Endothelial cell of umbilical vein (primary cell): ENCODE measurements at regions not wholly inside any gene's neighbourhood (a gene's known extent, or its start where the extent isn't known, plus 50 kb on each side); places are given as distances from the start of the nearest gene placed in this dataset.

Experiments
- BruUV-seq: library from RNA; stranded (reverse); fragments of 400-500 nt; replicated peaks from 2 replicates; lab custom pipeline; 2021; lab: Mats Ljungman, UMichigan
- CTCF ChIA-PET: fragments of 300-600, 350-600 bp; sonication (Branson Sonifier 250); formaldehyde crosslinking; loops from one replicate; lab custom pipeline; 2021; ENCODE audit warnings: antibody characterized with exemption, inconsistent platforms; lab: Charles Lee
- POLR2A ChIA-PET: fragments of 300-600, 350-600 bp; sonication (Branson Sonifier 250); formaldehyde crosslinking; loops from one replicate; lab custom pipeline; 2021; ENCODE audit warnings: antibody characterized with exemption, inconsistent platforms; lab: Charles Lee
- DNase-seq: peaks from one replicate; pipeline ENCODE4 v3.0.0-alpha.2; 2011; ENCODE audit warnings: low read depth, low spot score
- FAIRE-seq: peaks from 2 replicates; lab custom pipeline; 2011; peaks lifted over from hg19 to GRCh38; lab: Jason Lieb, UNC
- H2AFZ ChIP-seq: 2 replicates; pipeline ENCODE4 v1.6.0; 2012; ENCODE audit warnings: low read depth, low read length, control low read depth, inconsistent platforms
- H3K27ac ChIP-seq: 2 replicates; pipeline ENCODE4 v1.5.1; 2011; ENCODE audit warnings: low read depth, mild to moderate bottlenecking, control low read depth, low read length, moderate library complexity; ENCODE audit not compliant: insufficient read depth
- H3K27me3 ChIP-seq, 2 experiments: 2 replicates each; pipeline versions ENCODE4 v1.6.0 to v1.6.1; 2011; ENCODE audit warnings: low read length in 2 of 2, mixed read lengths in 1 of 2; ENCODE audit not compliant: control insufficient read depth in 2 of 2, insufficient read depth in 2 of 2
- H3K36me3 ChIP-seq, 2 experiments: 2 replicates in 1 of 2; 3 replicates in 1 of 2; pipeline ENCODE4 v1.5.1; 2011; ENCODE audit warnings: low read length in 2 of 2, mild to moderate bottlenecking in 1 of 2, moderate library complexity in 1 of 2; ENCODE audit not compliant: control insufficient read depth in 2 of 2, insufficient read depth in 2 of 2; ENCODE audit errors: extremely low read depth in 1 of 2
- H3K4me1 ChIP-seq: 3 replicates; pipeline ENCODE4 v1.5.1; 2011; ENCODE audit warnings: mild to moderate bottlenecking, low read length; ENCODE audit not compliant: control insufficient read depth, insufficient read depth; ENCODE audit errors: extremely low read depth
- H3K4me2 ChIP-seq: 2 replicates; pipeline ENCODE4 v1.6.1; 2011; ENCODE audit warnings: low read length, control low read depth, mixed read lengths; ENCODE audit not compliant: insufficient read depth
- H3K4me3 ChIP-seq, 3 experiments: fragments of 200-600 bp in 1 of 3; sonication (generic), shearing (Covaris generic) in 1 of 3; replicated peaks in 1 of 3; 2 replicates each; pipeline ENCODE4 v1.5.1; 2011 to 2016; ENCODE audit warnings: control low read depth in 3 of 3, low read length in 3 of 3, mild to moderate bottlenecking in 2 of 3, inconsistent platforms in 1 of 3, low read depth in 1 of 3, moderate library complexity in 1 of 3; ENCODE audit not compliant: insufficient read depth in 1 of 3
- H3K79me2 ChIP-seq: 2 replicates; pipeline ENCODE4 v1.6.0; 2012; ENCODE audit warnings: low read length, inconsistent platforms; ENCODE audit not compliant: control insufficient read depth, insufficient read depth
- H3K9ac ChIP-seq: replicated peaks from 2 replicates; pipeline ENCODE3; 2011; ENCODE audit warnings: low read length, control low read depth; ENCODE audit not compliant: insufficient read depth; ENCODE audit errors: extremely low read depth
- H3K9me1 ChIP-seq: replicated peaks from 3 replicates; pipeline ENCODE4 v1.6.0; 2011; ENCODE audit warnings: mild to moderate bottlenecking, low read length; ENCODE audit not compliant: control insufficient read depth, insufficient read depth; ENCODE audit errors: extremely low read depth
- H3K9me3 ChIP-seq: replicated peaks from 2 replicates; pipeline ENCODE4 v1.5.1; 2012; ENCODE audit warnings: low read length, inconsistent platforms; ENCODE audit not compliant: control insufficient read depth, insufficient read depth
- H4K20me1 ChIP-seq: replicated peaks from 2 replicates; pipeline ENCODE3; 2011; ENCODE audit warnings: mild to moderate bottlenecking, low read length; ENCODE audit not compliant: control insufficient read depth, insufficient read depth; ENCODE audit errors: extremely low read depth
- CTCF ChIP-seq, 2 donors: IDR thresholded peaks; 1 replicate in 1 of 2; 2 replicates in 1 of 2; pipeline ENCODE4 v1.5.1; 2011; ENCODE audit warnings: low read length in 2 of 2, mild to moderate bottlenecking in 2 of 2, moderate library complexity in 2 of 2, control low read depth in 1 of 2, inconsistent platforms in 1 of 2, low read depth in 1 of 2; ENCODE audit not compliant: insufficient read depth in 1 of 2; ENCODE audit errors: extremely low read depth in 1 of 2
- EZH2 ChIP-seq: IDR thresholded peaks from 2 replicates; pipeline ENCODE4 v1.6.1; 2012; ENCODE audit warnings: borderline replicate concordance, low read depth, mild to moderate bottlenecking, moderate library complexity, low read length, inconsistent platforms; ENCODE audit not compliant: severe bottlenecking
- FOS ChIP-seq: IDR thresholded peaks from 2 replicates; pipeline ENCODE4 v1.6.1; 2011; ENCODE audit warnings: mild to moderate bottlenecking, low read length, moderate library complexity, borderline replicate concordance; ENCODE audit not compliant: insufficient read depth
- GATA2 ChIP-seq: IDR thresholded peaks from 2 replicates; pipeline ENCODE4 v1.7.0; 2011; ENCODE audit warnings: low read depth, mild to moderate bottlenecking, moderate library complexity, mixed read lengths, low read length; ENCODE audit not compliant: insufficient read length, insufficient read depth
- JUN ChIP-seq: IDR thresholded peaks from 2 replicates; pipeline ENCODE4 v1.6.1; 2011; ENCODE audit warnings: borderline replicate concordance, low read depth; ENCODE audit not compliant: insufficient read length, insufficient read depth
- MAX ChIP-seq: IDR thresholded peaks from 2 replicates; pipeline ENCODE4 v1.6.1; 2011; ENCODE audit not compliant: insufficient read depth, insufficient read length
- MYC ChIP-seq: IDR thresholded peaks from one replicate; pipeline ENCODE4 v1.6.1; 2011; ENCODE audit warnings: mild to moderate bottlenecking, low read depth, low read length
- POLR2A ChIP-seq: IDR thresholded peaks from 2 replicates; pipeline ENCODE4 v1.6.1; 2012; ENCODE audit warnings: low read depth, mild to moderate bottlenecking, control low read depth, low read length
- POLR2AphosphoS5 ChIP-seq: IDR thresholded peaks from 2 replicates; pipeline ENCODE4 v1.6.1; 2012; ENCODE audit warnings: low read depth, mild to moderate bottlenecking, control low read depth, low read length, moderate library complexity; ENCODE audit not compliant: insufficient read depth
- dilution Hi-C: fragments of 300-500 bp; cut with MboI; formaldehyde crosslinking; loops from one replicate; pipeline ENCODE4 v1.15.0; 2019; ENCODE audit warnings: low sequenced_read_pairs; ENCODE audit not compliant: extremely low pct_ligation_motif_present
- intact Hi-C: fragments of 100-400 bp; cut with micrococcal nuclease; formaldehyde crosslinking; loops from one replicate; pipeline ENCODE4 v1.10.0; 2022

- Histone ChIP-seq H3K9me1 (no peaks in the 10 kb centered on the region), H3K27ac (no peak overlapping the region), H3K27me3 (no peaks in the 10 kb centered on the region), H2AFZ (no peak overlapping the region), H3K4me1 (peaks cover 15% of the 10 kb centered on the region), H3K79me2 (no peaks in the 10 kb centered on the region), H3K9me3 (no peaks in the 10 kb centered on the region), H4K20me1 (no peaks in the 10 kb centered on the region), H3K4me2 (no peak overlapping the region), H3K4me3 (no peak overlapping the region), H3K36me3 (no peaks in the 10 kb centered on the region), H3K9ac (no peak overlapping the region)
- intact Hi-C loops (no loop called here), dilution Hi-C loops (no loop called here)
- CTCF ChIA-PET, result interaction anchor here (1.2 to 1.7 kb wide), 2 partner anchors 197 to 304 kb away, joined by 4 to 7 read pairs; no protein-coding TSS in a partner anchor
- no peak for DNase-seq
- BruUV-seq, result no TSS peak
- FAIRE-seq, result no peak
- TF ChIP-seq MYC (no peak), EZH2 (no peak), CTCF (IDR thresholded peaks at IDR 0.05; ENCODE audit: extremely low read depth in 1 of 2, insufficient read depth in 1 of 2, low read depth in 1 of 2, low read length in 2 of 2) (no peak), GATA2 (no peak), POLR2A (no peak), POLR2AphosphoS5 (no peak), FOS (no peak), JUN (no peak), MAX (no peak)
- POLR2A ChIA-PET, result no interaction called here
Measured at GRCh38 chr16:85312174-85312573, 199.9 kb upstream of the CIBAR2 start.
